ENCODE measurements at regions not wholly inside any gene's neighbourhood (a gene's known extent, or its start where the extent isn't known, plus 50 kb on each side); places are given as distances from the start of the nearest gene placed in this dataset.

- Mint-ChIP-seq H3K36me3 (ENCODE audit: insufficient read depth in 1 of 3, low read depth in 3 of 3) (peaks cover 0 to 5% (median 0%) of the 10 kb centered on the region in 3 experiments; a peak in 2 of 7 replicates), H3K27ac (no peak overlapping the region), H3K4me3 (no peak overlapping the region), H3K9me3 (0 out of 5 replicates have a peak, but pooled peaks cover 0 to 2% of the 10 kb centered on the region in 2 experiments), H3K4me1 (no peaks in the 10 kb centered on the region), H3K27me3 (ENCODE audit: low read depth) (no peaks in the 10 kb centered on the region)
- H3K9me3 ChIP-seq (ENCODE audit: control insufficient read depth, low read depth, low read length) = no peaks in the 10 kb centered on the region
- no peaks in the 10 kb centered on the region for H3K79me1 ChIP-seq (ENCODE audit: insufficient read depth, low read depth, low read length, poor library complexity, severe bottlenecking)
- no peak overlapping the region for H3K14ac ChIP-seq (ENCODE audit: insufficient read depth, low read length)
- H4K91ac ChIP-seq (ENCODE audit: insufficient read length, low read depth, low read length) = no peak overlapping the region
- no peak overlapping the region for H2BK5ac ChIP-seq (ENCODE audit: insufficient read length, low read length)
- H2AK5ac ChIP-seq (ENCODE audit: insufficient read length, low read length) = no peak overlapping the region
- no peak overlapping the region for H3K27ac ChIP-seq (ENCODE audit: insufficient read length, low read depth, low read length)
- no peak overlapping the region for H2BK20ac ChIP-seq (ENCODE audit: low read depth, low read length, poor library complexity, severe bottlenecking)
- no peaks in the 10 kb centered on the region for H3K4me1 ChIP-seq (ENCODE audit: insufficient read depth, low read length)
- no peaks in the 10 kb centered on the region for H3K27me3 ChIP-seq (ENCODE audit: insufficient read depth, low read length)
- DNase-seq = no peak
- H3K4ac ChIP-seq (ENCODE audit: low read depth, low read length) = no peak overlapping the region
- H2BK15ac ChIP-seq (ENCODE audit: low read depth, low read length) = no peak overlapping the region
- no peaks in the 10 kb centered on the region for H3K23me2 ChIP-seq (ENCODE audit: insufficient read length, low read depth, low read length, poor library complexity, severe bottlenecking)
- H4K8ac ChIP-seq (replicated peaks; ENCODE audit: insufficient read length, low read depth, low read length) = no peak overlapping the region
- H2BK12ac ChIP-seq (ENCODE audit: insufficient read length, low read depth, low read length) = no peak overlapping the region
- H2AFZ ChIP-seq (ENCODE audit: low read length) = no peak overlapping the region
- no peak overlapping the region for H2BK120ac ChIP-seq (ENCODE audit: low read depth, low read length, poor library complexity, severe bottlenecking)
- no peak overlapping the region for H4K5ac ChIP-seq (ENCODE audit: insufficient read length, low read depth, low read length)
- H3K56ac ChIP-seq (ENCODE audit: insufficient read length, low read depth, low read length) = no peak overlapping the region
- no CpG with 5 or more reads among the region's 4 CpGs for WGBS (ENCODE audit: extremely low coverage, insufficient read length, low lambda C conversion rate)
- no peaks in the 10 kb centered on the region for H4K20me1 ChIP-seq (ENCODE audit: control insufficient read depth, insufficient read depth, insufficient read length)
- H3K23ac ChIP-seq (ENCODE audit: insufficient read length, low read depth, low read length) = no peak overlapping the region
- H3K79me2 ChIP-seq (ENCODE audit: insufficient read depth, low read length) = no peaks in the 10 kb centered on the region
- no peak overlapping the region for H3T11ph ChIP-seq (ENCODE audit: low read length)
- no peak overlapping the region for H3K9ac ChIP-seq (ENCODE audit: extremely low read depth, insufficient read length, low read length)
- H3K18ac ChIP-seq (ENCODE audit: insufficient read length, low read depth, low read length) = no peak overlapping the region
- no peak overlapping the region for H3K4me2 ChIP-seq (ENCODE audit: insufficient read depth, insufficient read length, low read length)
- TF ChIP-seq, protein P1, sequence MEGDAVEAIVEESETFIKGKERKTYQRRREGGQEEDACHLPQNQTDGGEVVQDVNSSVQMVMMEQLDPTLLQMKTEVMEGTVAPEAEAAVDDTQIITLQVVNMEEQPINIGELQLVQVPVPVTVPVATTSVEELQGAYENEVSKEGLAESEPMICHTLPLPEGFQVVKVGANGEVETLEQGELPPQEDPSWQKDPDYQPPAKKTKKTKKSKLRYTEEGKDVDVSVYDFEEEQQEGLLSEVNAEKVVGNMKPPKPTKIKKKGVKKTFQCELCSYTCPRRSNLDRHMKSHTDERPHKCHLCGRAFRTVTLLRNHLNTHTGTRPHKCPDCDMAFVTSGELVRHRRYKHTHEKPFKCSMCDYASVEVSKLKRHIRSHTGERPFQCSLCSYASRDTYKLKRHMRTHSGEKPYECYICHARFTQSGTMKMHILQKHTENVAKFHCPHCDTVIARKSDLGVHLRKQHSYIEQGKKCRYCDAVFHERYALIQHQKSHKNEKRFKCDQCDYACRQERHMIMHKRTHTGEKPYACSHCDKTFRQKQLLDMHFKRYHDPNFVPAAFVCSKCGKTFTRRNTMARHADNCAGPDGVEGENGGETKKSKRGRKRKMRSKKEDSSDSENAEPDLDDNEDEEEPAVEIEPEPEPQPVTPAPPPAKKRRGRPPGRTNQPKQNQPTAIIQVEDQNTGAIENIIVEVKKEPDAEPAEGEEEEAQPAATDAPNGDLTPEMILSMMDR (conservative IDR thresholded peaks at IDR 0.05) = no peak
These were observed 952.5 kb upstream of the ATXN7L3B start for GRCh38 chr12:73585136-73585535.

All from H9 (cell line).